ENCODE measurements at regions not wholly inside any gene's neighbourhood (a gene's known extent, or its start where the extent isn't known, plus 50 kb on each side); places are given as distances from the start of the nearest gene placed in this dataset.
"Not testable (repeated sequence)": the region's sequence is repeated elsewhere in the genome, so short reads cannot be mapped to it uniquely, and the experiment has no call there.

GRCh38 chr14:46147452-46147851 is 504.1 kb downstream of the RPL10L start:
- no peak for DNase-seq

DNA sequence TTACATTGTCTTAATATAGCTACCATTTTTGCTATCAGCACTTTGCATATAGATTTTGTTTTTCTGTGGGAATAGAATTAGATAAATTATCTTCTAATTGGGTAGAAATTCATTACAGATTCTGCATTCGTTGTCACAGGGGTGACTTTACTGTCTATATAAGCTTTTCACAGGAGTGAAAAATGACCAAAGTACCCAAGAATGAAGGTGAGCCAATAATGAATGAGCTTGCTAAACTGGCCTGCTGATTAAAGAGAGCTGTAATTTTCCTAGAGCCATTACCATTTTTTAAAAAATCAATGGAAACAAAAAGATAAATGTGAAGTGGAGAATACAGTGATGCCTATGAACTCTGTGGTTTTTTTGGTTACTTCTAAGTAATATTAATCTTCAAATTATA is 504.6 kb downstream of the RPL10L start:
- DNase-seq: no peak

DNA sequence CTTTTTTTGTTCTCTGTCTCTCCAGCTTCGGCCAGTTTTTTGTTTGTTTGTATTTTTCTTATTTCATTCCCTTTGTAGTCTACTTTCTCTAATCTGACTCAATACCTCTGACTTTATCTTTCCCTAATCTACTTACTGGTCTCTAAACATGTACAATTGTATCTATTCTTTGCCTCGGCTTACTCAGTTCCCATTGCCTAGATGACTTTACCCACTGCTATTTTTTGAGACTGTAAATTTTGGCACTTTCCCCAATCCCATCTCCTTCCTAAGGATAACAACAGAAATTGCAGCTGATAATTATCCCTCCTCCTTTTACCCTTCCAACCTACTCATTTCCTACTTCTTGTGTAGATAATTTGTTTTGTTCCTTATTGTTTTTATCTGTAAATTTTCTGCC is 511.1 kb downstream of the RPL10L start:
- DNase-seq: no peak

GRCh38 chr14:46139649-46140048 is 511.9 kb downstream of the RPL10L start:
- DNase-seq: no peak

DNA sequence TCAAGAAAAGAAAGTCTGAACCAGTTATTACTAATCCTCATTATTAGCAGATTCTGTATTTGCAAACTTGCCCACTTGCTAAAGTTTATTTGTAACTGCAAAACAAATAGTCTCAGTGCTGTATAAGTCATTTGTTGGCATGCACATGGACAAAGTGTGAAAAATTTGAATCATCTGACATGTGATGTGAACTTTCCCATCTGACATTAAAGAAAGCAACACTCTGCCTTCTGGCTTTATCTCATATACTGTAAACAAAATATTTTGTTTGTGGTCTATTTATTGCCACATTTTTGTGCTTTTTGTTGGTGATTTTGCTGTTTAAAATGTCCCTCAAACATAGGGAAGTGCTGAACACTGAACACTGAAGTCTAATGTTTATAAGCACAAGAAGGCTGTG is 513.8 kb downstream of the RPL10L start:
- no peak for DNase-seq

GRCh38 chr14:46136456-46136855 is 515.1 kb downstream of the RPL10L start:
- DNase-seq: no peak

- DNase-seq: no peak
Measured at GRCh38 chr14:46108228-46108627, 543.4 kb downstream of the RPL10L start.

GRCh38 chr14:46100901-46101300 is 550.7 kb downstream of the RPL10L start:
- not testable (repeated sequence) for DNase-seq

- no peak for DNase-seq
Measured at GRCh38 chr14:46091819-46092218, 559.8 kb downstream of the RPL10L start.

DNA sequence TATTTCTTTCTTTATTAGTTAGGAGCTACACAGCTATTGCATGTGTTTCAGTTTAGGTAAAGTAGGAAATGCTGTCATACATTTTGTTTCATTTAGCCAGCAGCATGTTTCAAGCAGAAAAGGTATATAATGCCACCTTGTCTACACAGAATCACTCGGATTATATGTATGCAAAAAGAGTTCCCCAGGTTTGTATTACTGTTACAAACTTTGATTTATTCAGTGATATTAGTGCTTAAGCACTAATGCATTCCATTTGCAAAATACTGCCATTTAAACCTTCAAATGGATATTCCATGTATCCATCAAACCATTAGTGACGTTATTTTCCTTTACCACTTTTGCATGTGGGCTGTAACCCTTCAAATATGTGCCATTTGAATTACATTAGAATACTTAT is 564.0 kb downstream of the RPL10L start:
- DNase-seq: no peak

GRCh38 chr14:46074061-46074460 is 577.5 kb downstream of the RPL10L start:
- DNase-seq: no peak

DNA sequence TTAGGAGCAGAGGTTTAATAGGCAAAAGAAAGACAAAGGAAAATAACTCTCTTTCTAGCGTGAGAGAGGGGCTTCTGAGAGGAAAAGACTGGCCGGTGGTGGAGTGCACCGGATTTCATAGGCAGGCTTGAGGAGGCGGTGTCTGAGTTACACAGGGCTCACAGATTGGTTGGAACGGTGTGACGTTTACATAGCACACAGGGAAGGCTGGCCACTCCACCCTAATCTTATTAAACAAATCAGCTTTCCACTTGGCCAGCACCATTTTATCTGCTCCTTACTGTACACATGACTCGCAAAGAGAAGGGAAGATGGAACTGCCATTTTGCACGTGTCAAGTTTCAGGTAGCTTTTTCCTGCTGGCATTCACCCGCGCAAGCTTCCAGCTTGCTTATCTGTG is 587.7 kb downstream of the RPL10L start:
- DNase-seq: no peak

DNA sequence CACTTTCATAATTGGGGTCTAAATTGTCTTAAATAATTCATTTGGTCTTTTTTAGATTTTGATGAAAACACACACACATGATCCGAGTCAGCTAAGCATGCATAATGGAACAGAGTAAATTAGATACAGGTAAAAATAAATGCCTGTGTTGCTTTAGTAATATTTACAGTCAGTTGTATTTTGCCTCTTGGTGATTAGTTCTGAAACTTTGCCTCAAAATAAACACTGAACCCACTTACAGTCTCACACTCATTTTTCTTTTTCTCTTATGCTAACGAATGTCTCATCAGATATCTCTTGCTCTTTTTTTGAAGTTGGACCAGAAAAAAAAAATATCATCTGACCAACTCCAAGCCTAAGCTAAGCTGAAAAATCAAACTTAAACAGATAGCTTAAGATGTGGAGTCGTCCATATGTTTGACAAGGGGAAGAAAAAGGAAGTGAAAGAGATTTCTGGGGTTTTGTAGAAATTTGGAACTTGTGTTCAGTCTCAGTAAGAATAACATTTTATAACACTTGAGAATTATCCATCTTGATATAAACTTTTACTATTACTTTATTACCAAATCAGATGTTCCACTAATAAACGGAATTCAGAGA is 592.5 kb downstream of the RPL10L start:
- DNase-seq: no peak

- DNase-seq: no peak
Measured at GRCh38 chr14:46057799-46058198, 593.8 kb downstream of the RPL10L start.

- DNase-seq: no peak
Measured at GRCh38 chr14:46054526-46054925, 597.1 kb downstream of the RPL10L start.

GRCh38 chr14:46053221-46053620 is 598.4 kb downstream of the RPL10L start:
- DNase-seq: no peak

DNA sequence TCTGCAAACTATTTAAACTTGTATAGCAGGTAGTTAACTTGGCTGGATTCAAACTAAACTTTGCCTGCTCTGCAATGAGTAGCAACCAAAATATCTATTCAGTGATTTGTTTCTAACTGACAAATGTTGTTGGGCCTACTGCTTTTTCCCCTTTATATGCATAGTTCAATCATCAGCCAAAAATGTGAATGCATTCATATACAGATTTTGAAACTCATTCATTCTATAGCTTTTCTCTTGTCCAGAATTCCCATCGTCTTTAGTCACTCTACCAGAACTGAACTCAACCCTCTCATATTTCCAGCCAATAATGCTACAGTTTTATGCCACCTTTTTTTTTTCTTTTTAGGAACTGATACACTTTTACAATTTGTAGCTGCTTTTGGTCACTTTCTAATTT is 599.8 kb downstream of the RPL10L start:
- no peak for DNase-seq

GRCh38 chr14:46048127-46048526 is 603.5 kb downstream of the RPL10L start:
- DNase-seq: no peak

DNA sequence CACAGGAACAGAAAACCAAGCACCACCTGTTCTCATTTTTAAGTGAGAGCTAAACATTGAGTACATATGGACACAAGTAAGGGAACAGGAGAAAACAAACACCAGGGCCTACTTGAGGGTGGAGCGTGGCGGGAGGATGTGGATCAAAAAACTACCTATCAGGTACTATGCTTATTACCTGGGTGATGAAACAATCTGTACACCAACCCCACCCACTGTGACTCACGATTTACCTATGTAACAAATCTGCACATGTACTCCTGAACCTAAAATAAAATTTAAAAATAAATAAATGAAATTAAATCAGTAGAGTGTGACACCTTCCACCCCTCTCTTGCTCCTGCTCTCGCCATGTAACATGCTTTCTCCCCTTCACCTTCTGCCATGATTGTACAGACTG is 615.5 kb downstream of the RPL10L start:
- DNase-seq: no peak

- DNase-seq: no peak
Measured at GRCh38 chr14:46034305-46034704, 617.3 kb downstream of the RPL10L start.

GRCh38 chr14:46018846-46019420 is 632.6 kb downstream of the RPL10L start:
- no peak for DNase-seq

DNA sequence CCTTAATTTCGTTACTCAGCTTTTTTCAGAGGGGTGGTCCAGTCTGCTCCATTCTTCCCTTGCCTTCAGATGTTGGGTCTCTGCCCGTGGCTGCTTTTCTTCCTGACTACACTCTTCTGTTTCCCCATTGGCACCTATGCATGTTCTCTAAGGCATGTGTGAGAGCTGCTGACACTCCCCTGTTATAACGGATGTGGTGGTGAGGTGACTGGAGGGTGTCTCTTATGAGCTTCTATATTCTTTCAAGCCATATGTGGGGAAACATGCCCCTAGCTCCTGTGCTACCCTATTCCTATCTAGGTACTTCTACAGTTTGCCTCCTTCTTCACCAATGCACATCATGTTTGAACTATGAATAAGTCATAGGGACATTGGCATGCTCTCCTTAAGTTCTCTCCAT is 643.2 kb downstream of the RPL10L start:
- DNase-seq: no peak

GRCh38 chr14:45998554-45998953 is 653.0 kb downstream of the RPL10L start:
- DNase-seq: no peak

GRCh38 chr14:45990252-45990651 is 661.3 kb downstream of the RPL10L start:
- no peak for DNase-seq

- no peak for DNase-seq
Measured at GRCh38 chr14:45976001-45976400, 675.6 kb downstream of the RPL10L start.

All from femur (tissue), 1 donor.